K562 (cell line): ENCODE measurements at regions not wholly inside any gene's neighbourhood (a gene's known extent, or its start where the extent isn't known, plus 50 kb on each side); places are given as distances from the start of the nearest gene placed in this dataset.

ENCODE experiments used
- BCL6 ChIP-seq: fragments of 250-450 bp; sonication (Bioruptor Pico); IDR thresholded peaks from 2 replicates; pipeline ENCODE4 v1.4.0; 2020
- GMEB1 ChIP-seq: fragments of 250-450 bp; sonication (Bioruptor Pico); IDR thresholded peaks from 2 replicates; pipeline ENCODE4 v1.4.0; 2020; ENCODE audit warnings: mild to moderate bottlenecking
- IRF2 ChIP-seq: sonication (generic); formaldehyde crosslinking; IDR thresholded peaks from 2 replicates; pipeline ENCODE4 v1.8.1; 2022; ENCODE audit warnings: mild to moderate bottlenecking, missing genetic modification reagents
- ZFP36 ChIP-seq: fragments of 150-350 bp; IDR thresholded peaks from 2 replicates; pipeline ENCODE4 v1.6.1; 2018; ENCODE audit warnings: low read length, low read depth; ENCODE audit not compliant: partially characterized antibody

DNA sequence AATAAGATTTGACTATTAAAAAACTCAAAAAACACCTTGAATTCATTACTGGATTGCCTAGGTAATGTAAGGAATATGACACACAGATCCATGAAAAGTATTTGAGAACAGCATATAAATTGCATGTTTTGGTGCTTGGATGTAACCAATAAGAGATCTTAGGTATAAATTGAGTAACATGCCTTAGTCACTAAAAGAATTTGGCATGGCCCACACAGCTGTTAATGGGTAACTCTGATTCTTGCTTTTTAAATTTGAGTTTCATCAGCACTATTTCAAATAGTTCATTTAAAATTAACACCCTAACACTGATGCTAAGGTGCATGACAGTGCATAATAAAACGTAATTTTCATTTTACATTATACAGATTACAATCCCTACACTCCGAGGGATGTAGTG is 779.3 kb upstream of the WWC1 start:
- TF ChIP-seq BCL6 (CRISPR knock-in tag) (no peak), ZFP36 (no peak), GMEB1 (CRISPR knock-in tag) (no peak), IRF2 (CRISPR knock-in tag) (no peak)
